ENCODE measurements at regions not wholly inside any gene's neighbourhood (a gene's known extent, or its start where the extent isn't known, plus 50 kb on each side); places are given as distances from the start of the nearest gene placed in this dataset.
"Not testable (repeated sequence)": the region's sequence is repeated elsewhere in the genome, so short reads cannot be mapped to it uniquely, and the experiment has no call there.

- DNase-seq (ENCODE audit: low spot score): no peak
Measured at GRCh38 chr2:66103581-66103980, 331.3 kb upstream of the MEIS1 start.

DNA sequence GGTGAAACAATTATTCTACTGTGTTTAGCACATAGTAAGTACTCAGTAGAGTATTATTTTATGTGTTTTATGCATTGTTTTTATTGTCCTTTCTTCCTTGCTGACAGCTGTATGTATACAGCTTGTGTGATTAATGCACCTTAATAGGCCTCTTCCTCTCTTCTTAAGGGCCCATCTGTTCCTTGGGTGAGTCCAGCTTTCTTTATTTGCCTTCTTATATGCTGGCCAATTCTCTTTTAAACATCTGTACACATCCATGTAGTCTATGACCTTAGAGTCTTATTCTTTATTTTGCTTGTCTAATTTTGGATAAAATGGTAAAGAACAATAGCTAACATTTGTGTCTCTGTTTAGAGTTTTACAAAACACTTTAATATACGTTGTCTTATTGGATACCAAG is 333.7 kb upstream of the MEIS1 start:
- no peak for DNase-seq (ENCODE audit: low spot score)

DNA sequence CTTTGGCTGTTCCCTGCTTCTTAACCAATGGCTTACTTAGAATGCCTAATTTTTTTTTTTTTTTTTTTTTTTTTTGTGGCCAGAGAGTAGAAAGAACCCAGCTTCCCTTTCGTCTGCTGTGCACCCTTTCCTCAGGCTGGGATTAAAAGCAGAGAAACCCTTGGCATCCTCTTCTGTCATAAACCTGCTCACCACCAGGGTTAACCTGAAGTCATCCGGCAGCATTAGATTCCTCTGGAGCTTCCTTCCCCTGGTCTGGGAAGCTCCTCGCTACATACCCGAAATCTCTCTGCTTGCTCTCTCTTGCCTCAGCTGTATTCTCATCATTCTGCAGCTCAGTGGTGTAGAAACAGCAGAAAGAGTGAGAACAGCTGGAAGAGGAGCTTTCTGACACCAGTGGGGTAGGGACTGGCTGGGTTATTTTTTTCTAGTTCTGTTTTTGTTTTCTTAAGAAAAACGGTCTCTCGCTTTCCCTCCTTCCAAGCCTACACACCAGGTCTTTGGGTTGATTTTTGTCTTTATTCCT is 339.0 kb upstream of the MEIS1 start:
- DNase-seq (ENCODE audit: low spot score): no peak

- DNase-seq (ENCODE audit: low spot score): not testable (repeated sequence)
Measured at GRCh38 chr2:66094689-66095088, 340.2 kb upstream of the MEIS1 start.

- DNase-seq (ENCODE audit: low spot score): no peak
Measured at GRCh38 chr2:66093371-66093770, 341.6 kb upstream of the MEIS1 start.

DNA sequence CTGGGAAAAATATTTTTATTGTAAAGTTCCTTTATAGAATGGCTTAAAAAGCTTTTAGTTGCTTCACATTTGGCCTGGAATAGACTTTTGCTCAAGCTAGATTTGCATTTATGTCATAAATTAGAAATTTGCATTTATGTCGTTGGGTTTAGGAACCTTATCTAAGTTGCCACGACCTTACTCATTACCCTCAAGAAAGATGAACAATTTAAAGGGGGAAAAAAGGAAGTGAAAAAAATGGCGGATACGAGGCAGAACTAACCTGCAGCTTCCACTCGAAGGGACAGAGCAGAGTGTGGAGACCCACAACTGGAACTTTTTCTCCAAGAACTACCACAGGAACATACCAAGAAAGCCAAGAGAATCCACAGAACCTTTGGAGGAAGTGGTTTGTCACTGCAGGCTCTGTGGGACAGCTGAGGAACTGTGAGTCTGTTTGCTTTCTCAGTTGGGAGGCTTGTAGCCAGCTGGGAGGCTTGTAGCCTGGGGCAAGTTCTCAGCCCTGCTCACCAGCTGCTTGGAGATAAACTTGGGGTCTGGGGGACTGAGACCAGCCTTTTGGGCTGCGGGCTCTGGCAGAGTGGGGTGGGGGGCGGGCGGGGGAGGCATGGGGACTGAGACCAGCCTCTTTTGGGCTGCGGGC is 349.9 kb upstream of the MEIS1 start:
- DNase-seq (ENCODE audit: low spot score): no peak

DNA sequence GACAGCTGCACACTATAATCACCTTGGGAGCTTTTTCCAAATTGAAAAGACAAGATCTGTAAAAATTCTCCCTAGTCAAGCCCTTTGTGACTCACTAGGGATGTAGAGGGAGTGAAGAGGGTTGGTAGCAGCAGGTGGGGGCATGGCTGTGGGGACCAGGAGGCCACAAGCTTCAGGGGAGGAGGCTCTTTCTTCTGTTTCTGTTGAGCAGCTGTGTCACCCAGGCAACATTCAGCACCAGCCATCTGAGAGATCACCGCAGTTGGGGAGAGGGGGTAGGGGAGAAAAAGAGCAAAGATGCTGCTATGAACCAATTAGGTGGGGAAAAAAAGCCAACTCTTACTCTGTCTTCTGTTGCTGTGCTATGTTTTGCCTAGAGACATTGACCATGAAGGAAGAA is 352.3 kb upstream of the MEIS1 start:
- no peak for DNase-seq (ENCODE audit: low spot score)

- no peak for DNase-seq (ENCODE audit: low spot score)
Measured at GRCh38 chr2:66080127-66080526, 354.8 kb upstream of the MEIS1 start.

DNA sequence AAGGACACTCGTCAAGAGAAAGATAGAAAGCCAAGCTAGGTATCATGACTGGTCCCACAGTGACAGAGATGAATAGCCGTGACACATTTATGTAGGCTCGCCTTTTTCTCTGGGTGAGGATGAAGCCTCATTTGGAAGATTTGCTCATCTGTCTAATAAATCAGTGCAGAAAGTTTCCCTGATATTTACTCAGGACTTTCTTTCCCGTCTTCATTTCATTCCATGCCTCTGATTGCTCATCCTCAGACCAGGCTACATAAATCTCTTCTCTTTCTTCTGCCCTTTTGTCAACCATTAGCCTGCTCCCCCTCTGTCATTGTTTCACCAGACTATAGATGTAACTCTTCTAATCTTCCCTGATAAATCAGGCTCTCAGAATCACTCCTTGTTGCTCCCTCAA is 361.8 kb upstream of the MEIS1 start:
- no peak for DNase-seq (ENCODE audit: low spot score)

DNA sequence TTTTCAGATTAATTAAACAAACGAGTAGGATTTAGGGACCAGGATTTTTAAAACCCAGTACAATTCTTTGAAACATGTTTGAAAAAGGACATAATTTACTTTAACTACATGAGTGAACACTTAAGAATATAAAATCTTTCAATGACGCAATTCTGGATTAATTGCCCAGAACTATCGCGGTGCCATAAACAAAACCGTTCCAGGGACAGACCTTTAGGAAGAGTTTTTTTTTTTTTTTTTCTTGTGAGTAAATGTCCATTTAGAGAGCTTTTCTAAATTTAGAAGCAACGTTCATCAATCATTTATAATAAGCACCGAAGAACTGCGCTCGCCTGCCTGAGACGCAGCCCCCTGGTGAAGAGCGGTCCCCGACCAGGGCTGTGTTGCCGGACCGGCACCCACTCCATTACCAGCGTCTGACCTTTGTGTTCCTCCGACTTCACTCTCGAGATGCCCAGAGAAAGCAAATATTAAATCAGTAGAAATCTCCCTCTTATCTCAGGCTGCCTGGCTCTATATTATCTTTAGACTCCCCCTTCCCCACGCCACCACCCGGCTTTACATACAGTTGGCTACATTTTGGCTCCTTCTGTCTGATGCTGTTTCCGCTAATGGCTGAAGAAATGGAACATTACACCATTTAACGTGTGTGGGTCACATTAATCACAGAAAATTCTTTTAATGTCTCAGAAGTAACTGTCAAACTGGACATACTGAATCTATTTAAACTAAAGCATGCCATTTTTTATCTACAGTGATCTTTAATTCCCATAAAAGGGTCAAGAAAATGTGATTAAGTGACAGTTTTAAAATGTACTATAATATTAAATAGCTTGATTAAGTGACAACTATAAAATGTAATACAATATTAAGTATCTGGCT is 364.0 kb upstream of the MEIS1 start:
- DNase-seq (ENCODE audit: low spot score): no peak

- no peak for DNase-seq (ENCODE audit: low spot score)
Measured at GRCh38 chr2:66069937-66070720, 364.8 kb upstream of the MEIS1 start.

DNA sequence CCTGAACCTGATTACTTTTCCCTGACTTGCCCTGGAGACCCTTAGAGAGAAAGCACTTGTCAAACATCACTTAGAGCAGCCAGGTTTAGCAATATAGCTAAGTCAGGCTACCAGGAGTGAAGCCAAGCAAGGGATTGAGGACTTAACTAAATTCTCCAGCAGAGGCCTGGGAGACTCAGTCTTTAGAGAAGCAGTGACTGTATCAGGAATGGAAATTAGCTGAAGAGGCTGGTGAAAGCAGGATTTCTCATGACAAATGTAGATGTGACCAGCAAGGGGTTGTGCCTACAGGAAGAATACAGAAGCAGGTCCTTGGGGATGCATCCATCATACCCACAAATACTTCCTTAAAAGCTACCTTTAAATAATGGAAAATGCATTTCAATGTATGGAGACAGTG is 368.9 kb upstream of the MEIS1 start:
- DNase-seq (ENCODE audit: low spot score): no peak

DNA sequence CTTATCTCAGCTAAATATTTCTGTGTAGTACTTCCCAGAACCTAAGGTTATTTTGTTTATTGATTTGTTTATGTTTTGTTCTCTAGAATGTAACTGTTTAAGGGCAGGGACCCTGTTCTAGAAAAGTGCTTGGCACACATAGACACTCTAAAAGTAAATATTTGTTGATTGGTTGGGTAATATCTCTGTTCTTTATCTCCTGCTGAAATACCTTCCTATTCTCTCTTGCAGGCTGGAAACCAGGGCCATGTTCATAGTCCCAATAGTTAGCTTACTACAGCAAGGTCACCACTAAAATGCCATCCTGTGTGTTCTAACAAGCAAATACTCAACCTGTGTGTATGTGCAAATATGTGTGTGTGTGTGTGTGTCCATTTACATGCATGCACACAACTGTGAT is 375.6 kb upstream of the MEIS1 start:
- DNase-seq (ENCODE audit: low spot score): no peak

DNA sequence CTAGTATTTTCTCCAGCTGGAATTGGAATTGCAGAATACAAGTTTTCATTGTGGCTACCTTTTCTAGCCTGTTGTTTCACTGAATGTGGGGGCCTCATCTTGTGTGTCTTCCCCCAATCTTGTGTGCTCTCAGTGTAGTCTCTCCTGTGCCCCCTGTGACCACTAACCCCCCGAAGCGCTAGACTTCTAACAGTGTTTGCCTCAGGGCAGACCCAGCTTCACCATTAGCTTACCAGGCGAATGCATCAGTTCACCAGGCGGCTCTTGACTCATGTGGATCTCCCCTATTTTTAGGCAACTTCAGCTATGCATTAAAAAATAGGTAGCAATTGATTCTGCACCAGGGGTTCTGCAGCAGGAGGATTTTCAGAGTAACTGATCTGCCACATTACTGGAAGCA is 376.2 kb upstream of the MEIS1 start:
- no peak for DNase-seq (ENCODE audit: low spot score)

- DNase-seq (ENCODE audit: low spot score): no peak
Measured at GRCh38 chr2:66057844-66058243, 377.1 kb upstream of the MEIS1 start.

- DNase-seq (ENCODE audit: low spot score): no peak
Measured at GRCh38 chr2:66050392-66050791, 384.5 kb upstream of the MEIS1 start.

- no peak for DNase-seq (ENCODE audit: low spot score)
Measured at GRCh38 chr2:66048667-66049066, 386.3 kb upstream of the MEIS1 start.

DNA sequence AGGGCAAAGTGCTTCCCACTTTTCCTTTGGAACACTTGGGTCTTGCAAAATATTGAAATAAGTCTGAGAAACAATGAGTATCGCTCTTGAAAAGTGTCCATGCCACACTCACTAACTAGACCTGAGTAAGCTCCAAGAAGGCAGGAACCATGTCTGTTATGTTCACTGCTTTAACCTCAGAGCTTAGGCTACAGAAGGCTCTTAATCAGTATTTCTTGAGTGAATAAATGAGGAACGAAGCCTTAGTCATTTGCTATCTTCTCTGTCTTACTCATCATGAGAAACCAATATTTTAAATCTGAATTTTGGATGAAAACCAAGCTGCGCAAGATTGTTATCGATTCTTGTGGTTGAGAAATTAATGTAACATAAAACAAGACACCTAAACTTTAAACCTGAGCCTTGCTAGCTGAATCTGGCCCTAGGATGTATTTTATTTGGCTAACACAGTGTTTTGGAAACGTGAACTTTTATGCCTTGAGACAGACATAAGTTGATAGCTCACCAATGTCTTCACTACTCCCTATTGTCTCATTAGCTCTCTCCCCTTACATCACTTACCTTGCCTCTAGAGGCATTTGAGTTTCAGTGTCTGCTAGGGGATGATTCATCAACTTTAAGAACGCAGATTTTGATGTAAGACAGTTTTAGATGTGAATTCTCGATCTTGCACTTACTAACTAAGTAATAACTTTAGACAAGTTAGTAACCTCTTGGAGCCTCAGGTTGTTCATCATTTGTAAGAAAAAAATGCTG is 392.8 kb upstream of the MEIS1 start:
- DNase-seq (ENCODE audit: low spot score): no peak

GRCh38 chr2:66036948-66037347 is 398.0 kb upstream of the MEIS1 start:
- no peak for DNase-seq (ENCODE audit: low spot score)

GRCh38 chr2:66034467-66034866 is 400.5 kb upstream of the MEIS1 start:
- no peak for DNase-seq (ENCODE audit: low spot score)

DNA sequence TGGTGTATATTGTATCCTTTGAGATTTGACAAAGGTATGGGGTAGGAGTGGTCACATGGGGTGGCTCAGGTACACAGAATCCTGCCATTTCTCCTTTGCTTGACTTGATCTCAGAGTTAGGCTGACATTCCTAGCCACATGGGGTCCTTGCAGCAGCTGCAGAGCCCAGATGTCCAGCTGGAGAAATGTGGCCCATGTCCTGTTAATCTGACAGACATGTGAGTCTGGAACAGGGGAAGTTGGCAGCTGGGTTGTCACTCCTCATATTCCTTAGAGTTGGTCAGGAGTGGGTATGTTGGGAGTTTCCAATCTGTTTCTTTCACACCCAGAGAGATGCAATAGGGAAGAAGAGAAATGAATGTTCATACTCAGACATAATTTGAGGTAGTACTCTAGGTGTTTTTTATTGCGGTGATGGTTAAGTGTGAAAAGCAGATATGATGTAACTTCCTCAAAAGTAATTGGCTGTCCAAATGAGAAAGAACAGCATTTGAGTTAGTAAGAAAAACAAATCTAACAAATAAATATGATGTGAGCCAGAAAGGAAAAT is 402.6 kb upstream of the MEIS1 start:
- no peak for DNase-seq (ENCODE audit: low spot score)

- DNase-seq (ENCODE audit: low spot score): no peak
Measured at GRCh38 chr2:66031236-66031635, 403.7 kb upstream of the MEIS1 start.

All from GM03348 (cell line).